Ovary (tissue), 7 donors: ENCODE measurements at regions not wholly inside any gene's neighbourhood (a gene's known extent, or its start where the extent isn't known, plus 50 kb on each side); places are given as distances from the start of the nearest gene placed in this dataset.
"Not testable (repeated sequence)": the region's sequence is repeated elsewhere in the genome, so short reads cannot be mapped to it uniquely, and the experiment has no call there.

ENCODE experiments used
- DNase-seq, 5 donors: peaks; one replicate each; pipeline ENCODE4 v3.0.0-alpha.2; 2019 to 2020
- H3K27ac ChIP-seq, 2 donors: fragments of 200-600 bp; one replicate each; pipeline versions ENCODE4 v1.5.1 to v1.8.0; 2019 to 2022
- H3K27me3 ChIP-seq: fragments of 200-600 bp; one replicate; pipeline ENCODE4 v1.8.0; 2022
- H3K36me3 ChIP-seq: fragments of 200-600 bp; sonication (generic); one replicate; pipeline ENCODE4 v1.5.1; 2019
- H3K4me1 ChIP-seq: one replicate; pipeline ENCODE4 v1.8.1; 2013; ENCODE audit warnings: mild to moderate bottlenecking, moderate library complexity; ENCODE audit not compliant: insufficient read depth
- H3K4me3 ChIP-seq: fragments of 200-600 bp; sonication (generic); one replicate; pipeline ENCODE4 v1.5.1; 2017
- H3K9me3 ChIP-seq, 2 donors: fragments of 200-600 bp in 1 of 2; sonication (generic) in 1 of 2; one replicate each; pipeline versions ENCODE4 v1.5.1 to v1.8.1; 2013 to 2019; ENCODE audit warnings: mild to moderate bottlenecking in 1 of 2, moderate library complexity in 1 of 2
- CTCF ChIP-seq, 3 donors: fragments of 450-650 bp in 2 of 3; fragments of 200-600 bp in 1 of 3; IDR thresholded peaks; one replicate each; pipeline versions ENCODE4 v1.5.1 to v1.8.0; 2016 to 2022; ENCODE audit warnings: antibody characterized with exemption in 3 of 3, mild to moderate bottlenecking in 1 of 3
- EP300 ChIP-seq: sonication (generic); formaldehyde crosslinking; IDR thresholded peaks from one replicate; pipeline ENCODE4 v1.6.1; 2017; ENCODE audit warnings: antibody characterized with exemption
- POLR2A ChIP-seq: fragments of 450-650 bp; IDR thresholded peaks from one replicate; pipeline ENCODE4 v1.6.1; 2017; ENCODE audit warnings: antibody characterized with exemption, mild to moderate bottlenecking, moderate library complexity
- WGBS, 3 donors: extraction: QIAGEN DNeasy Blood & Tissue Kit in 1 of 3; methylation state at CpG; one replicate each; pipeline versions ENCODE4 v1.1.5 to v1.1.7; 2013 to 2017; 5-methylcytosine and 5-hydroxymethylcytosine counted together
- intact Hi-C, 4 donors: fragments of 100-400 bp; cut with DNase I; formaldehyde crosslinking; loops; one replicate each; pipeline versions ENCODE4 v1.11.0 to v1.15.1; 2022 to 2023
- donor health status: DM: no; HTN: no; CAD: no; lungs with moderate emphysema.
- donor health status: DM: no; HTN: no; CAD: no.
- donor health status: Bipolar disorder and iron deficiency.
- donor health status: DM: no; HTN: no; CAD: no.
- donor health status: DM: yes; HTN: yes; CAD: no.

GRCh38 chr17:14428648-14429029, 127.8 kb downstream of the HS3ST3B1 start:
- TF ChIP-seq CTCF (IDR thresholded peaks at IDR 0.05) (no peak), EP300 (no peak), POLR2A (no peak)
- WGBS, 3 donors = 22 to 31% (median 30%) methylated on average over 1 of the region's 1 CpG
- Histone ChIP-seq H3K27ac (no peak overlapping the region), H3K4me1 (no peaks in the 10 kb centered on the region), H3K9me3 (no peaks in the 10 kb centered on the region), H3K36me3 (no peaks in the 10 kb centered on the region), H3K4me3 (no peak overlapping the region), H3K27me3 (no peaks in the 10 kb centered on the region)
- intact Hi-C loops = loop anchor here in 1 of 4 donors (10.0 kb wide), 1 partner anchor 64 kb away; no protein-coding TSS in a partner anchor
- no peak for DNase-seq

GRCh38 chr17:14427900-14428647, 127.2 kb downstream of the HS3ST3B1 start:
- 60 to 67% (median 66%) methylated on average over 14 of the region's 14 CpGs for WGBS, 3 donors
- Histone ChIP-seq H3K4me1 (no peaks in the 10 kb centered on the region), H3K27me3 (no peaks in the 10 kb centered on the region), H3K9me3 (no peaks in the 10 kb centered on the region), H3K27ac (no peak overlapping the region), H3K4me3 (no peak overlapping the region), H3K36me3 (no peaks in the 10 kb centered on the region)
- DNase-seq = no peak
- intact Hi-C loops = loop anchor here in 1 of 4 donors (10.0 kb wide), 1 partner anchor 63 kb away; no protein-coding TSS in a partner anchor
- TF ChIP-seq POLR2A = no peak
- TF ChIP-seq EP300 = no peak
- no peak for TF ChIP-seq CTCF (IDR thresholded peaks at IDR 0.05)

GRCh38 chr17:14423156-14423555, 122.3 kb downstream of the HS3ST3B1 start:
- 90 to 92% (median 90%) methylated on average over 8 of the region's 8 CpGs for WGBS, 3 donors
- not testable (repeated sequence) for H3K27ac ChIP-seq, H3K9me3 ChIP-seq, DNase-seq, H3K4me3 ChIP-seq, H3K27me3 ChIP-seq, H3K4me1 ChIP-seq, H3K36me3 ChIP-seq
- intact Hi-C loops = loop anchor here in 1 of 4 donors (10.0 kb wide), 1 partner anchor 58 kb away; no protein-coding TSS in a partner anchor

GRCh38 chr17:14417336-14417735, 116.5 kb downstream of the HS3ST3B1 start:
- intact Hi-C loops = no loop called here
- no peak for DNase-seq

More at GRCh38 chr17:14417336-14417735, 116.5 kb downstream of the HS3ST3B1 start:
- H3K36me3 ChIP-seq = no peaks in the 10 kb centered on the region
- no peaks in the 10 kb centered on the region for H3K4me1 ChIP-seq
- H3K27me3 ChIP-seq = no peaks in the 10 kb centered on the region
- no peak overlapping the region for H3K4me3 ChIP-seq
- no peak for TF ChIP-seq POLR2A
- no peak for TF ChIP-seq CTCF (IDR thresholded peaks at IDR 0.05)
- TF ChIP-seq EP300 = no peak
- no peak overlapping the region for H3K27ac ChIP-seq
- WGBS, 3 donors = 90 to 97% (median 92%) methylated on average over 1 of the region's 1 CpG
- H3K9me3 ChIP-seq = no peaks in the 10 kb centered on the region
